ENCODE measurements at regions not wholly inside any gene's neighbourhood (a gene's known extent, or its start where the extent isn't known, plus 50 kb on each side); places are given as distances from the start of the nearest gene placed in this dataset.

- no peak for TF ChIP-seq CTCF (IDR thresholded peaks at IDR 0.05)
Measured at GRCh38 chr5:158177146-158177545, 318.2 kb upstream of the CLINT1 start (continued).

GRCh38 chr5:158175934-158176481 lies 317.1 kb upstream of the CLINT1 start:
- peaks cover 14% of the 10 kb centered on the region for H3K4me1 Mint-ChIP-seq
- CTCF ChIA-PET, result interaction anchor here (0.8 to 2.6 kb wide), 14 partner anchors 14 to 930 kb away, joined by 3 to 40 read pairs (median 8); no protein-coding TSS in a partner anchor
- no peaks in the 10 kb centered on the region for H3K27me3 Mint-ChIP-seq (ENCODE audit: low read depth)
- no peak overlapping the region for H3K4me3 Mint-ChIP-seq
- H3K36me3 Mint-ChIP-seq, result no peaks in the 10 kb centered on the region
- DNase-seq (ENCODE audit: low spot score) (no peak), ATAC-seq (no peak)
- no peaks in the 10 kb centered on the region for H3K9me3 Mint-ChIP-seq
- TF ChIP-seq NR2C2 (CRISPR knock-in tag; IDR thresholded peaks at IDR 0.05) (no peak), USF1 (CRISPR knock-in tag; IDR thresholded peaks at IDR 0.05) (no peak), ERG (CRISPR knock-in tag; IDR thresholded peaks at IDR 0.05) (no peak), ZNF512 (CRISPR knock-in tag; IDR thresholded peaks at IDR 0.05; ENCODE audit: borderline replicate concordance) (no peak), ZNF532 (CRISPR knock-in tag; IDR thresholded peaks at IDR 0.05; ENCODE audit: borderline replicate concordance) (no peak), TEAD1 (CRISPR knock-in tag; IDR thresholded peaks at IDR 0.05) (no peak), NFYB (CRISPR knock-in tag; conservative IDR thresholded peaks at IDR 0.05; ENCODE audit: low read depth) (no peak), SMAD3 (CRISPR knock-in tag; IDR thresholded peaks at IDR 0.05; ENCODE audit: borderline replicate concordance) (no peak), PRRX2 (CRISPR knock-in tag; IDR thresholded peaks at IDR 0.05) (no peak), STAT6 (CRISPR knock-in tag; conservative IDR thresholded peaks at IDR 0.05; ENCODE audit: low read depth) (no peak), JAZF1 (CRISPR knock-in tag; IDR thresholded peaks at IDR 0.05) (no peak), ZNF423 (CRISPR knock-in tag; IDR thresholded peaks at IDR 0.05) (no peak), NR1H2 (CRISPR knock-in tag; IDR thresholded peaks at IDR 0.05) (no peak), TP53 (CRISPR knock-in tag; IDR thresholded peaks at IDR 0.05) (no peak), ELF4 (CRISPR knock-in tag; IDR thresholded peaks at IDR 0.05; ENCODE audit: low read depth) (no peak), HMGXB4 (CRISPR knock-in tag; IDR thresholded peaks at IDR 0.05) (no peak)
- POLR2A ChIA-PET, result no interaction called here
- H3K27ac Mint-ChIP-seq, result no peak overlapping the region

All from WTC11 (cell line).